H9 (cell line): ENCODE measurements at regions not wholly inside any gene's neighbourhood (a gene's known extent, or its start where the extent isn't known, plus 50 kb on each side); places are given as distances from the start of the nearest gene placed in this dataset.

Experiments used
- DNase-seq: peaks from one replicate; pipeline ENCODE4 v3.0.0-alpha.2; 2017
- H2AFZ ChIP-seq: one replicate; pipeline ENCODE4 v1.6.1; 2013; ENCODE audit warnings: mild to moderate bottlenecking, low read length, control low read depth, moderate library complexity
- H2AK5ac ChIP-seq: 2 replicates; pipeline ENCODE4 v1.6.1; 2013; ENCODE audit warnings: low read length, control low read depth, mixed read lengths; ENCODE audit not compliant: insufficient read length
- H2BK120ac ChIP-seq: one replicate; pipeline ENCODE4 v1.6.1; 2013; ENCODE audit warnings: low read depth, mild to moderate bottlenecking, low read length, control low read depth, inconsistent platforms; ENCODE audit not compliant: poor library complexity, severe bottlenecking
- H2BK12ac ChIP-seq: 2 replicates; pipeline ENCODE4 v1.6.1; 2013; ENCODE audit warnings: low read length, control low read depth, mixed read lengths, low read depth; ENCODE audit not compliant: insufficient read length
- H2BK15ac ChIP-seq: 2 replicates; pipeline ENCODE4 v1.6.1; 2013; ENCODE audit warnings: low read depth, low read length, control low read depth
- H2BK20ac ChIP-seq: one replicate; pipeline ENCODE4 v1.6.1; 2013; ENCODE audit warnings: low read depth, mild to moderate bottlenecking, low read length, control low read depth, inconsistent platforms; ENCODE audit not compliant: poor library complexity, severe bottlenecking
- H2BK5ac ChIP-seq: 2 replicates; pipeline ENCODE4 v1.6.1; 2013; ENCODE audit warnings: low read length, control low read depth, mixed read lengths; ENCODE audit not compliant: insufficient read length
- H3K14ac ChIP-seq: 2 replicates; pipeline ENCODE4 v1.6.1; 2013; ENCODE audit warnings: low read length, control low read depth; ENCODE audit not compliant: insufficient read depth
- H3K18ac ChIP-seq: 2 replicates; pipeline ENCODE4 v1.6.1; 2013; ENCODE audit warnings: low read depth, mild to moderate bottlenecking, mixed read lengths, low read length, control low read depth; ENCODE audit not compliant: insufficient read length
- H3K23ac ChIP-seq: 2 replicates; pipeline ENCODE4 v1.6.1; 2013; ENCODE audit warnings: low read length, control low read depth, mixed read lengths, low read depth; ENCODE audit not compliant: insufficient read length
- H3K23me2 ChIP-seq: 2 replicates; pipeline ENCODE4 v1.6.1; 2013; ENCODE audit warnings: low read depth, mild to moderate bottlenecking, mixed read lengths, low read length, control low read depth; ENCODE audit not compliant: insufficient read length, poor library complexity, severe bottlenecking
- H3K27ac ChIP-seq: 2 replicates; pipeline ENCODE4 v1.5.1; 2013; ENCODE audit warnings: low read length, control low read depth, mixed read lengths, low read depth; ENCODE audit not compliant: insufficient read length
- H3K27me3 ChIP-seq: 2 replicates; pipeline ENCODE4 v1.6.1; 2013; ENCODE audit warnings: low read length, control low read depth, inconsistent platforms; ENCODE audit not compliant: insufficient read depth
- H3K4ac ChIP-seq: 2 replicates; pipeline ENCODE4 v1.6.1; 2013; ENCODE audit warnings: low read depth, mild to moderate bottlenecking, control low read depth, inconsistent platforms, low read length, moderate library complexity
- H3K4me1 ChIP-seq: 2 replicates; pipeline ENCODE4 v1.6.1; 2013; ENCODE audit warnings: low read length, control low read depth, inconsistent platforms; ENCODE audit not compliant: insufficient read depth
- H3K4me2 ChIP-seq: 2 replicates; pipeline ENCODE4 v1.6.1; 2013; ENCODE audit warnings: low read length, control low read depth, mixed read lengths; ENCODE audit not compliant: insufficient read length, insufficient read depth
- H3K56ac ChIP-seq: 2 replicates; pipeline ENCODE4 v1.6.1; 2013; ENCODE audit warnings: low read depth, mild to moderate bottlenecking, mixed read lengths, low read length, control low read depth; ENCODE audit not compliant: insufficient read length
- H3K79me1 ChIP-seq: 2 replicates; pipeline ENCODE4 v1.6.1; 2013; ENCODE audit warnings: low read depth, mild to moderate bottlenecking, moderate library complexity, low read length, control low read depth, inconsistent platforms; ENCODE audit not compliant: insufficient read depth, poor library complexity, severe bottlenecking
- H3K79me2 ChIP-seq: 2 replicates; pipeline ENCODE4 v1.6.1; 2013; ENCODE audit warnings: low read length, control low read depth, inconsistent platforms; ENCODE audit not compliant: insufficient read depth
- H3K9ac ChIP-seq: 2 replicates; pipeline ENCODE4 v1.6.1; 2013; ENCODE audit warnings: low read length, control low read depth, mixed read lengths; ENCODE audit not compliant: insufficient read length; ENCODE audit errors: extremely low read depth
- H3K9me3 ChIP-seq: one replicate; pipeline ENCODE4 v1.6.1; 2013; ENCODE audit warnings: low read depth, low read length, inconsistent platforms; ENCODE audit not compliant: control insufficient read depth
- H3T11ph ChIP-seq: one replicate; pipeline ENCODE4 v1.6.1; 2013; ENCODE audit warnings: mild to moderate bottlenecking, low read length, control low read depth, inconsistent platforms
- H4K20me1 ChIP-seq: one replicate; pipeline ENCODE4 v1.6.1; 2013; ENCODE audit not compliant: control insufficient read depth, insufficient read length, insufficient read depth
- H4K5ac ChIP-seq: 2 replicates; pipeline ENCODE4 v1.6.1; 2013; ENCODE audit warnings: low read depth, mild to moderate bottlenecking, mixed read lengths, low read length, control low read depth; ENCODE audit not compliant: insufficient read length
- H4K8ac ChIP-seq: replicated peaks from 2 replicates; pipeline ENCODE4 v1.6.1; 2013; ENCODE audit warnings: low read length, control low read depth, mixed read lengths, low read depth; ENCODE audit not compliant: insufficient read length
- H4K91ac ChIP-seq: 2 replicates; pipeline ENCODE4 v1.6.1; 2013; ENCODE audit warnings: low read depth, mild to moderate bottlenecking, moderate library complexity, mixed read lengths, low read length, control low read depth; ENCODE audit not compliant: insufficient read length
- H3K27ac Mint-ChIP-seq, 3 experiments: 2 replicates in 2 of 3; 3 replicates in 1 of 3; pipeline ENCODE4 v1.8.0; 2020 to 2021; ENCODE audit warnings: mixed read lengths in 3 of 3, mild to moderate bottlenecking in 1 of 3, moderate library complexity in 1 of 3
- H3K27me3 Mint-ChIP-seq: 2 replicates; pipeline ENCODE4 v1.8.0; 2021; ENCODE audit warnings: low read depth, mild to moderate bottlenecking, moderate library complexity, mixed read lengths
- H3K36me3 Mint-ChIP-seq, 3 experiments: 2 replicates in 2 of 3; 3 replicates in 1 of 3; pipeline ENCODE4 v1.8.0; 2020 to 2021; ENCODE audit warnings: low read depth in 3 of 3, mixed read lengths in 3 of 3; ENCODE audit not compliant: insufficient read depth in 1 of 3
- H3K4me1 Mint-ChIP-seq, 2 experiments: 2 replicates each; pipeline ENCODE4 v1.8.0; 2020; ENCODE audit warnings: mixed read lengths in 2 of 2
- H3K4me3 Mint-ChIP-seq, 2 experiments: 2 replicates in 1 of 2; 3 replicates in 1 of 2; pipeline ENCODE4 v1.8.0; 2020 to 2021; ENCODE audit warnings: mild to moderate bottlenecking in 2 of 2, mixed read lengths in 2 of 2, moderate library complexity in 1 of 2
- H3K9me3 Mint-ChIP-seq, 2 experiments: 2 replicates in 1 of 2; 3 replicates in 1 of 2; pipeline ENCODE4 v1.8.0; 2020; ENCODE audit warnings: mild to moderate bottlenecking in 2 of 2, mixed read lengths in 2 of 2, moderate library complexity in 1 of 2
- CTCF ChIP-seq: fragments of 200-600 bp; sonication (generic); conservative IDR thresholded peaks from 3 replicates; pipeline ENCODE4 v1.8.0; 2021; ENCODE audit warnings: antibody characterized with exemption, mild to moderate bottlenecking
- WGBS: extraction: QIAGEN DNeasy Blood & Tissue Kit; methylation state at CpG from one replicate; pipeline ENCODE4 v1.1.7; 2013; ENCODE audit warnings: missing lambda C conversion rate, low lambda C conversion rate, mixed read lengths; ENCODE audit not compliant: insufficient read length; ENCODE audit errors: extremely low coverage; 5-methylcytosine and 5-hydroxymethylcytosine counted together

DNA sequence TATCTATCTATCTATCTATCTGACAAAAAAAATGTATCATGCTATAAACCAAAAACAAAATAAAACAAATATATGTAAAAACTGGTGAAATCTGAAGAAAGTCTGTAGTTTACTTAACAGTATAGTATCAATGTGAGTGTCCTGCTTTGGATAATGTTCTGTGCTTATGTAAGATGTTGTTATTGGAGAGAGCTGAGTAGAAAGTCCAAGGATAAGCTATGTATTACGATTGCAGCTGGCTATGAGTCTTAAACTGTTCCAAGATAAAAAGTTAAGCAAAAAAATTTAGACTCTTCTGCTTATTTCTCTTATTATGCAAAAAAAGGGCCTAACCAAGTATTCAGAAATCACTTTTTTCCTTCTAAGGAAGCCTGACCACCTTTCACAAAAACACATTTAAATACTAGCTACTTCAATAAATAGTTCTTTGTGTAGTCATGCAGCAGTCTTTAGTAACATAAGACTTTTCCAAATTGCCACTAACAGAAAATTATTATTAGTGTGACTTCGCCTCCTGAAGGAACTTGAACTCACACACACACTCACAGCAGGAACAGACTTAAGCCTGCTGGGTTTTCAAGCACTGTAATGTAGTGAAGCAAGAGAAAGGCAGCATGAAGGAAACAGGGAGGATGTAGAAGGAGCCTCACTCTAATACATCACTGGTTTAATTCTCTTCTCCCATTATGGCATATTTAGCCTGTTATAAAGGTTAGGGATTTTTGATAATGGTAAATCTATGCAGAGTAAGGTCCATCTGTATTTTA is 265.8 kb upstream of the GJE1 start:
- DNase-seq, result no peak
- peaks cover 4 to 6% of the 10 kb centered on the region in 2 experiments; a peak in 2 of 4 replicates for H3K4me1 Mint-ChIP-seq

More for the DNA sequence above, 265.8 kb upstream of the GJE1 start:
- Histone ChIP-seq H3K79me1 (no peaks in the 10 kb centered on the region), H3K23me2 (no peaks in the 10 kb centered on the region), H3K27ac (no peak overlapping the region), H3K9ac (no peak overlapping the region), H3K23ac (no peak overlapping the region), H2AK5ac (no peak overlapping the region), H3K79me2 (no peaks in the 10 kb centered on the region), H4K5ac (no peak overlapping the region), H2BK20ac (no peak overlapping the region), H3K27me3 (no peaks in the 10 kb centered on the region), H2BK15ac (no peak overlapping the region), H3K56ac (no peak overlapping the region), H3K18ac (no peak overlapping the region), H3K4me1 (no peaks in the 10 kb centered on the region), H2BK5ac (no peak overlapping the region), H2BK12ac (no peak overlapping the region), H2BK120ac (no peak overlapping the region), H3K4ac (no peak overlapping the region), H3K14ac (no peak overlapping the region), H4K20me1 (no peaks in the 10 kb centered on the region), H3T11ph (no peak overlapping the region), H4K8ac (no peak overlapping the region), H4K91ac (no peak overlapping the region), H3K4me2 (no peak overlapping the region), H3K9me3 (no peaks in the 10 kb centered on the region), H2AFZ (no peak overlapping the region)
- Mint-ChIP-seq H3K27me3 (no peaks in the 10 kb centered on the region), H3K27ac (no peak overlapping the region; a peak in 1 of 7 replicates), H3K9me3 (no peaks in the 10 kb centered on the region), H3K4me3 (no peak overlapping the region), H3K36me3 (no peaks in the 10 kb centered on the region)
- no peak for TF ChIP-seq CTCF
- no CpG with 5 or more reads among the region's 2 CpGs for WGBS
